ENCODE measurements at regions not wholly inside any gene's neighbourhood (a gene's known extent, or its start where the extent isn't known, plus 50 kb on each side); places are given as distances from the start of the nearest gene placed in this dataset.

GRCh38 chr1:25140073-25140797 is 92.1 kb downstream of the SYF2 start:
- intact Hi-C loops (cut with DNase I), result no loop called here
- H3K4me3 ChIP-seq (ENCODE audit: low read length in 3 of 3), result no peak overlapping the region
- no peak for DNase-seq
- no peak for TF ChIP-seq CTCF (IDR thresholded peaks at IDR 0.05; ENCODE audit: borderline replicate concordance, extremely low read depth, insufficient read depth)
- no peaks in the 10 kb centered on the region for H3K4me1 ChIP-seq (ENCODE audit: control insufficient read depth in 2 of 3, insufficient read depth in 2 of 3, low read depth in 1 of 3, low read length in 3 of 3)
- H3K27ac ChIP-seq (ENCODE audit: low read depth in 2 of 2, low read length in 2 of 2), result no peak overlapping the region
- no peak for FAIRE-seq
- no peaks in the 10 kb centered on the region for H3K36me3 ChIP-seq (ENCODE audit: control insufficient read depth in 2 of 3, insufficient read depth in 3 of 3, low read length in 3 of 3)
- H3K9me3 ChIP-seq (ENCODE audit: control insufficient read depth in 2 of 3, insufficient read depth in 1 of 3, low read length in 3 of 3), result no peaks in the 10 kb centered on the region
- H3K9ac ChIP-seq (ENCODE audit: low read length in 3 of 3), result no peak overlapping the region
- H3K27me3 ChIP-seq (ENCODE audit: control insufficient read depth, insufficient read depth, low read length), result no peaks in the 10 kb centered on the region

GRCh38 chr1:25137521-25138395 is 94.5 kb downstream of the SYF2 start:
- Histone ChIP-seq H3K9ac (ENCODE audit: low read length in 3 of 3) (no peak overlapping the region), H3K4me3 (ENCODE audit: low read length in 3 of 3) (no peak overlapping the region), H3K4me1 (ENCODE audit: control insufficient read depth in 2 of 3, insufficient read depth in 2 of 3, low read depth in 1 of 3, low read length in 3 of 3) (no peaks in the 10 kb centered on the region), H3K9me3 (ENCODE audit: control insufficient read depth in 2 of 3, insufficient read depth in 1 of 3, low read length in 3 of 3) (no peaks in the 10 kb centered on the region), H3K27me3 (ENCODE audit: control insufficient read depth, insufficient read depth, low read length) (no peaks in the 10 kb centered on the region), H3K27ac (ENCODE audit: low read depth in 2 of 2, low read length in 2 of 2) (no peak overlapping the region), H3K36me3 (ENCODE audit: control insufficient read depth in 2 of 3, insufficient read depth in 3 of 3, low read length in 3 of 3) (no peaks in the 10 kb centered on the region)
- TF ChIP-seq CTCF (IDR thresholded peaks at IDR 0.05; ENCODE audit: borderline replicate concordance, extremely low read depth, insufficient read depth), result no peak
- no peak for DNase-seq
- intact Hi-C loops (cut with DNase I), result no loop called here
- FAIRE-seq, result no peak

- intact Hi-C loops (cut with DNase I), result no loop called here
- no peak overlapping the region for H3K27ac ChIP-seq (ENCODE audit: low read depth in 2 of 2, low read length in 2 of 2)
- FAIRE-seq (no peak), DNase-seq (no peak)
- no peaks in the 10 kb centered on the region for H3K4me1 ChIP-seq (ENCODE audit: control insufficient read depth in 2 of 3, insufficient read depth in 2 of 3, low read depth in 1 of 3, low read length in 3 of 3)
- H3K27me3 ChIP-seq (ENCODE audit: control insufficient read depth, insufficient read depth, low read length), result no peaks in the 10 kb centered on the region
- TF ChIP-seq CTCF (IDR thresholded peaks at IDR 0.05; ENCODE audit: borderline replicate concordance, extremely low read depth, insufficient read depth), result no peak
- H3K9ac ChIP-seq (ENCODE audit: low read length in 3 of 3), result no peak overlapping the region
- H3K36me3 ChIP-seq (ENCODE audit: control insufficient read depth in 2 of 3, insufficient read depth in 3 of 3, low read length in 3 of 3), result no peaks in the 10 kb centered on the region
- no peaks in the 10 kb centered on the region for H3K9me3 ChIP-seq (ENCODE audit: control insufficient read depth in 2 of 3, insufficient read depth in 1 of 3, low read length in 3 of 3)
- H3K4me3 ChIP-seq (ENCODE audit: low read length in 3 of 3), result no peak overlapping the region
Observed at GRCh38 chr1:25137106-25137505, 95.2 kb downstream of the SYF2 start.
